Hepatocyte (in vitro differentiated cells): ENCODE measurements at regions not wholly inside any gene's neighbourhood (a gene's known extent, or its start where the extent isn't known, plus 50 kb on each side); places are given as distances from the start of the nearest gene placed in this dataset.
"Not testable (repeated sequence)": the region's sequence is repeated elsewhere in the genome, so short reads cannot be mapped to it uniquely, and the experiment has no call there.

Source experiments
- DNase-seq: peaks from one replicate; pipeline ENCODE4 v3.0.0-alpha.2; 2016; ENCODE audit warnings: low spot score
- H2AFZ ChIP-seq: fragments of 200-600 bp; sonication (generic); 2 replicates; pipeline ENCODE4 v1.6.0; 2016; ENCODE audit warnings: antibody characterized with exemption, mild to moderate bottlenecking
- H3K27ac ChIP-seq: fragments of 200-600 bp; sonication (generic); 2 replicates; pipeline ENCODE4 v1.5.1; 2016; ENCODE audit warnings: mild to moderate bottlenecking
- H3K27me3 ChIP-seq: fragments of 200-600 bp; sonication (generic); 2 replicates; pipeline ENCODE4 v1.6.1; 2016
- H3K36me3 ChIP-seq: fragments of 200-600 bp; sonication (generic); replicated peaks from 2 replicates; pipeline ENCODE4 v1.5.1; 2016; ENCODE audit warnings: low read depth; ENCODE audit not compliant: insufficient read depth
- H3K4me1 ChIP-seq: fragments of 200-600 bp; sonication (generic); 2 replicates; pipeline ENCODE4 v1.5.1; 2016; ENCODE audit warnings: mild to moderate bottlenecking, moderate library complexity; ENCODE audit not compliant: insufficient read depth
- H3K4me2 ChIP-seq: fragments of 200-600 bp; sonication (generic); 2 replicates; pipeline ENCODE4 v1.6.0; 2016
- H3K4me3 ChIP-seq: fragments of 200-600 bp; sonication (generic); 2 replicates; pipeline ENCODE4 v1.5.1; 2016; ENCODE audit warnings: mild to moderate bottlenecking
- H3K79me2 ChIP-seq: fragments of 200-600 bp; sonication (generic); 2 replicates; pipeline ENCODE4 v1.6.0; 2017; ENCODE audit warnings: mild to moderate bottlenecking
- H3K9me2 ChIP-seq: fragments of 200-600 bp; sonication (generic); replicated peaks from 2 replicates; pipeline ENCODE4 v1.6.0; 2017; ENCODE audit warnings: mild to moderate bottlenecking; ENCODE audit not compliant: insufficient read depth
- H3K9me3 ChIP-seq: fragments of 200-600 bp; sonication (generic); 2 replicates; pipeline ENCODE4 v1.5.1; 2016; ENCODE audit warnings: low read depth, mild to moderate bottlenecking
- H4K20me1 ChIP-seq: fragments of 200-600 bp; sonication (generic); 2 replicates; pipeline ENCODE4 v1.6.0; 2016; ENCODE audit warnings: mild to moderate bottlenecking; ENCODE audit not compliant: insufficient read depth, poor library complexity, severe bottlenecking
- CTCF ChIP-seq: fragments of 200-600 bp; sonication (generic); IDR thresholded peaks from 2 replicates; pipeline ENCODE4 v1.5.1; 2016; ENCODE audit warnings: antibody characterized with exemption, mild to moderate bottlenecking; ENCODE audit not compliant: poor library complexity
- EZH2 ChIP-seq: fragments of 200-600 bp; sonication (generic); IDR thresholded peaks from 2 replicates; pipeline ENCODE4 v1.6.1; 2016; ENCODE audit warnings: antibody characterized with exemption, mild to moderate bottlenecking, borderline replicate concordance
- EZH2phosphoT487 ChIP-seq: fragments of 200-600 bp; sonication (generic); IDR thresholded peaks from one replicate; pipeline ENCODE4 v1.6.1; 2018; ENCODE audit warnings: antibody characterized with exemption, mild to moderate bottlenecking, low read depth, moderate library complexity; ENCODE audit not compliant: unreplicated experiment, severe bottlenecking
- WGBS: methylation state at CpG from one replicate; pipeline ENCODE4 v1.1.6; 2016; ENCODE audit warnings: low lambda C conversion rate; ENCODE audit errors: missing lambda C conversion rate; 5-methylcytosine and 5-hydroxymethylcytosine counted together

- TF ChIP-seq EZH2 = no peak
- no peak for TF ChIP-seq EZH2phosphoT487
- TF ChIP-seq CTCF = no peak
- no peaks in the 10 kb centered on the region for H3K79me2 ChIP-seq
- H3K27ac ChIP-seq = no peak overlapping the region
- H3K36me3 ChIP-seq = no peaks in the 10 kb centered on the region
- H4K20me1 ChIP-seq = no peaks in the 10 kb centered on the region
- no peaks in the 10 kb centered on the region for H3K9me2 ChIP-seq
- WGBS = 88% methylated on average over 1 of the region's 1 CpG
- peak overlapping the region; percentile 2 for H2AFZ ChIP-seq
- DNase-seq = no peak
- H3K9me3 ChIP-seq = no peaks in the 10 kb centered on the region
- no peaks in the 10 kb centered on the region for H3K27me3 ChIP-seq
- no peak overlapping the region for H3K4me3 ChIP-seq
- H3K4me1 ChIP-seq = no peaks in the 10 kb centered on the region
- H3K4me2 ChIP-seq = no peak overlapping the region
Observed at GRCh38 chr21:22019766-22020165, 1021.6 kb downstream of the NCAM2 start.

DNA sequence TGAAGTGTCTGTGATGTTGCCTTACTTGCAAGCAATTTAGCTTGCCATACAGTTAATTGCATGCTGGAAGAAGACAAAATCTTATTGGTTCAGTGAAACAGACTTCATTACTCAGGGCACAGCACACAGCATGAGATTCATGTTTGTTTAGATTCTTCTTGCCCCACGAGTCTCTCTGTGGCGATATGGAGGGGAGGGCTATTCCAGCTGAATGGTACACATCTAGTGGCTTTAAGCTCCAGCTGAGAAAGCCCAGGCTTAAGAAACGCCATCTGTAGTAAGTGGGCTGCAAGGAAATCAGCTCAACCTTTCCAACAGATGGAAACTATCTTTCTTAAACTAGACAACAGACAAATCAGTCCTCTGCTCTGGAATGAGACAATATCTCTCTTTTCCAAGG, 1022.0 kb downstream of the NCAM2 start:
- WGBS = 64% methylated on average over 3 of the region's 3 CpGs
- Histone ChIP-seq H3K4me2 (no peak overlapping the region), H3K9me3 (no peaks in the 10 kb centered on the region), H3K4me3 (no peak overlapping the region), H2AFZ (no peak overlapping the region), H3K79me2 (no peaks in the 10 kb centered on the region), H3K27me3 (no peaks in the 10 kb centered on the region), H3K27ac (no peak overlapping the region), H4K20me1 (no peaks in the 10 kb centered on the region), H3K9me2 (no peaks in the 10 kb centered on the region), H3K36me3 (no peaks in the 10 kb centered on the region), H3K4me1 (no peaks in the 10 kb centered on the region)
- no peak for TF ChIP-seq CTCF
- TF ChIP-seq EZH2phosphoT487 = no peak
- TF ChIP-seq EZH2 = no peak
- no peak for DNase-seq

- not testable (repeated sequence) for H3K9me2 ChIP-seq, H3K27me3 ChIP-seq, H3K4me3 ChIP-seq, H3K4me1 ChIP-seq, H3K79me2 ChIP-seq, H3K9me3 ChIP-seq, DNase-seq, H3K27ac ChIP-seq, H4K20me1 ChIP-seq, H3K36me3 ChIP-seq, H2AFZ ChIP-seq, H3K4me2 ChIP-seq
- 87% methylated on average over 2 of the region's 2 CpGs for whole genome bisulfite sequencing
Observed at GRCh38 chr21:22023896-22024295, 1025.7 kb downstream of the NCAM2 start.

GRCh38 chr21:22044431-22044830, 1046.2 kb downstream of the NCAM2 start:
- no peaks in the 10 kb centered on the region for H4K20me1 ChIP-seq
- H3K27me3 ChIP-seq = no peaks in the 10 kb centered on the region
- no peaks in the 10 kb centered on the region for H3K79me2 ChIP-seq
- H3K4me1 ChIP-seq = no peaks in the 10 kb centered on the region
- no peaks in the 10 kb centered on the region for H3K36me3 ChIP-seq
- no peak overlapping the region for H3K4me3 ChIP-seq
- 85% methylated on average over 2 of the region's 2 CpGs for WGBS
- DNase-seq = no peak
- H3K9me3 ChIP-seq = no peaks in the 10 kb centered on the region
- H3K4me2 ChIP-seq = no peak overlapping the region
- no peaks in the 10 kb centered on the region for H3K9me2 ChIP-seq
- H2AFZ ChIP-seq = no peak overlapping the region
- no peak for TF ChIP-seq EZH2phosphoT487
- no peak for TF ChIP-seq EZH2
- TF ChIP-seq CTCF = no peak
- no peak overlapping the region for H3K27ac ChIP-seq
